ENCODE measurements at regions not wholly inside any gene's neighbourhood (a gene's known extent, or its start where the extent isn't known, plus 50 kb on each side); places are given as distances from the start of the nearest gene placed in this dataset.
"Not testable (repeated sequence)": the region's sequence is repeated elsewhere in the genome, so short reads cannot be mapped to it uniquely, and the experiment has no call there.

- H2BK5ac ChIP-seq (ENCODE audit: low read depth, low read length); CTCF ChIA-PET (ENCODE audit: partially characterized antibody); H2AFZ ChIP-seq (ENCODE audit: low read length); H2BK20ac ChIP-seq (ENCODE audit: low read length); H3K27ac ChIP-seq (ENCODE audit: low read depth, low read length); H2BK15ac ChIP-seq (ENCODE audit: low read length); H3K27me3 ChIP-seq (replicated peaks in 1 of 4; ENCODE audit: control insufficient read depth in 3 of 4, extremely low read depth in 1 of 4, insufficient read depth in 3 of 4, low read length in 3 of 4); POLR2A ChIA-PET (ENCODE audit: partially characterized antibody); DNase-seq (ENCODE audit: low read depth in 1 of 2, low spot score in 2 of 2); H3K23ac ChIP-seq (ENCODE audit: insufficient read length); H3K4me1 ChIP-seq (replicated peaks in 1 of 4; ENCODE audit: control insufficient read depth in 3 of 4, insufficient read depth in 4 of 4, low read length in 3 of 4); H2BK12ac ChIP-seq (ENCODE audit: low read depth, low read length); FAIRE-seq; H4K8ac ChIP-seq (ENCODE audit: extremely low read depth, insufficient read depth, low read length); H3K9ac ChIP-seq (replicated peaks in 1 of 4; ENCODE audit: extremely low read depth in 1 of 4, low read depth in 3 of 4, low read length in 3 of 4); H3K79me1 ChIP-seq (ENCODE audit: low read depth, low read length); H3K36me3 ChIP-seq (ENCODE audit: control insufficient read depth in 2 of 4, insufficient read depth in 4 of 4, low read length in 3 of 4); H3K14ac ChIP-seq (ENCODE audit: insufficient read length); H4K20me1 ChIP-seq (replicated peaks in 1 of 2; ENCODE audit: control insufficient read depth in 1 of 2, insufficient read depth in 2 of 2, low read length in 2 of 2); H3K4me2 ChIP-seq (ENCODE audit: insufficient read depth in 1 of 2, low read depth in 2 of 2, low read length in 2 of 2); H3K4ac ChIP-seq (replicated peaks; ENCODE audit: insufficient read length, low read depth, low read length); H3K4me3 ChIP-seq (ENCODE audit: extremely low read depth in 1 of 4, insufficient read depth in 2 of 4, low read depth in 3 of 4, low read length in 4 of 4); H3K23me2 ChIP-seq (ENCODE audit: low read depth, low read length); H4K5ac ChIP-seq (ENCODE audit: insufficient read length, low read depth, low read length); H2BK120ac ChIP-seq (replicated peaks; ENCODE audit: low read depth, low read length); H2AK5ac ChIP-seq (ENCODE audit: low read depth, low read length); H3K56ac ChIP-seq (replicated peaks; ENCODE audit: insufficient read length, low read depth, low read length); H3K79me2 ChIP-seq (ENCODE audit: control insufficient read depth in 1 of 2, insufficient read depth in 2 of 2, low read length in 2 of 2); H4K91ac ChIP-seq (replicated peaks; ENCODE audit: insufficient read length, low read length); H3K18ac ChIP-seq (ENCODE audit: extremely low read depth, low read length): not testable (repeated sequence)
- 93% methylated on average over 17 of the region's 23 CpGs; no CpG with 5 or more reads in 1 of the 2 experiments for WGBS, 2 experiments (ENCODE audit: extremely low coverage in 1 of 2, insufficient coverage in 1 of 2, insufficient read length in 1 of 2, insufficient replicate concordance in 2 of 2, low coverage in 1 of 2, low lambda C conversion rate in 2 of 2, missing lambda C conversion rate in 1 of 2)
- H3K9me3 ChIP-seq (ENCODE audit: insufficient read depth in 2 of 2, low read depth in 1 of 2, low read length in 1 of 2) = peaks cover 28 to 87% of the 10 kb centered on the region in 2 experiments; a peak in 3 of 4 replicates
These were observed 180.7 kb downstream of the TMEM121 start for GRCh38 chr14:105707099-105707498.

- H2BK20ac ChIP-seq (ENCODE audit: low read length); H4K91ac ChIP-seq (replicated peaks; ENCODE audit: insufficient read length, low read length); H3K4ac ChIP-seq (replicated peaks; ENCODE audit: insufficient read length, low read depth, low read length); H3K14ac ChIP-seq (ENCODE audit: insufficient read length); H3K9ac ChIP-seq (replicated peaks in 1 of 4; ENCODE audit: extremely low read depth in 1 of 4, low read depth in 3 of 4, low read length in 3 of 4); H3K23ac ChIP-seq (ENCODE audit: insufficient read length); H2BK120ac ChIP-seq (replicated peaks; ENCODE audit: low read depth, low read length); POLR2A ChIA-PET (ENCODE audit: partially characterized antibody); H3K56ac ChIP-seq (replicated peaks; ENCODE audit: insufficient read length, low read depth, low read length); H3K27me3 ChIP-seq (replicated peaks in 1 of 4; ENCODE audit: control insufficient read depth in 3 of 4, extremely low read depth in 1 of 4, insufficient read depth in 3 of 4, low read length in 3 of 4); CTCF ChIA-PET (ENCODE audit: partially characterized antibody); H3K4me2 ChIP-seq (ENCODE audit: insufficient read depth in 1 of 2, low read depth in 2 of 2, low read length in 2 of 2); FAIRE-seq; H2AFZ ChIP-seq (ENCODE audit: low read length); H3K36me3 ChIP-seq (ENCODE audit: control insufficient read depth in 2 of 4, insufficient read depth in 4 of 4, low read length in 3 of 4); H2BK5ac ChIP-seq (ENCODE audit: low read depth, low read length); H4K8ac ChIP-seq (ENCODE audit: extremely low read depth, insufficient read depth, low read length); H3K79me1 ChIP-seq (ENCODE audit: low read depth, low read length); H2BK12ac ChIP-seq (ENCODE audit: low read depth, low read length); H3K79me2 ChIP-seq (ENCODE audit: control insufficient read depth in 1 of 2, insufficient read depth in 2 of 2, low read length in 2 of 2); H3K4me3 ChIP-seq (ENCODE audit: extremely low read depth in 1 of 4, insufficient read depth in 2 of 4, low read depth in 3 of 4, low read length in 4 of 4); H4K20me1 ChIP-seq (replicated peaks in 1 of 2; ENCODE audit: control insufficient read depth in 1 of 2, insufficient read depth in 2 of 2, low read length in 2 of 2); H2AK5ac ChIP-seq (ENCODE audit: low read depth, low read length); DNase-seq (ENCODE audit: low read depth in 1 of 2, low spot score in 2 of 2); H3K23me2 ChIP-seq (ENCODE audit: low read depth, low read length); H4K5ac ChIP-seq (ENCODE audit: insufficient read length, low read depth, low read length); H3K4me1 ChIP-seq (replicated peaks in 1 of 4; ENCODE audit: control insufficient read depth in 3 of 4, insufficient read depth in 4 of 4, low read length in 3 of 4); H3K18ac ChIP-seq (ENCODE audit: extremely low read depth, low read length); H3K27ac ChIP-seq (ENCODE audit: low read depth, low read length); H2BK15ac ChIP-seq (ENCODE audit: low read length): not testable (repeated sequence)
- WGBS, 2 experiments (ENCODE audit: extremely low coverage in 1 of 2, insufficient coverage in 1 of 2, insufficient read length in 1 of 2, insufficient replicate concordance in 2 of 2, low coverage in 1 of 2, low lambda C conversion rate in 2 of 2, missing lambda C conversion rate in 1 of 2) = 84% methylated on average over 11 of the region's 18 CpGs; no CpG with 5 or more reads in 1 of the 2 experiments
- peaks cover 25 to 87% of the 10 kb centered on the region in 2 experiments; a peak in 3 of 4 replicates for H3K9me3 ChIP-seq (ENCODE audit: insufficient read depth in 2 of 2, low read depth in 1 of 2, low read length in 1 of 2)
These were observed 181.4 kb downstream of the TMEM121 start for GRCh38 chr14:105707723-105708151.

All from H1 (cell line).